IMR-90 (cell line): ENCODE measurements at regions not wholly inside any gene's neighbourhood (a gene's known extent, or its start where the extent isn't known, plus 50 kb on each side); places are given as distances from the start of the nearest gene placed in this dataset.

Source experiments
- ATAC-seq: fragments of 200-7000 bp; cut with Tn5 transposase; 2 replicates; pipeline ENCODE4 v1.9.1; 2020; ENCODE audit warnings: low read depth, mild to moderate bottlenecking, moderate library complexity
- BruUV-seq: library from RNA; stranded (reverse); fragments of 400-500 nt; replicated peaks from 2 replicates; lab custom pipeline; 2021; lab: Mats Ljungman, UMichigan
- CTCF ChIA-PET: fragments of 300-600 bp; formaldehyde crosslinking; extraction: SDS; loops from one replicate; lab custom pipeline; 2021; ENCODE audit warnings: antibody characterized with exemption; lab: Yijun Ruan, JAX
- POLR2A ChIA-PET: fragments of 300-600 bp; sonication (Branson Sonifier 250); formaldehyde crosslinking; loops from one replicate; lab custom pipeline; 2022; ENCODE audit warnings: antibody characterized with exemption; ENCODE audit not compliant: unreplicated experiment; lab: Charles Lee
- DNase-seq: peaks from one replicate; pipeline ENCODE4 v3.0.0; 2013
- H2AFZ ChIP-seq: replicated peaks from 2 replicates; pipeline ENCODE3; 2013; ENCODE audit warnings: low read length, mild to moderate bottlenecking; ENCODE audit not compliant: poor library complexity
- H2AK5ac ChIP-seq: 2 replicates; pipeline ENCODE4 v1.6.1; 2013; ENCODE audit warnings: low read depth, low read length, inconsistent platforms
- H2AK9ac ChIP-seq: replicated peaks from 2 replicates; pipeline ENCODE3; 2013; ENCODE audit warnings: mild to moderate bottlenecking, low read depth, low read length, moderate library complexity; ENCODE audit not compliant: poor library complexity
- H2BK120ac ChIP-seq: 2 replicates; pipeline ENCODE4 v1.6.1; 2013; ENCODE audit warnings: low read depth, low read length, inconsistent platforms
- H2BK15ac ChIP-seq: 3 replicates; pipeline ENCODE4 v1.6.1; 2013; ENCODE audit warnings: low read depth, low read length, inconsistent platforms
- H2BK20ac ChIP-seq: 2 replicates; pipeline ENCODE4 v1.6.1; 2013; ENCODE audit warnings: low read depth, mild to moderate bottlenecking, inconsistent platforms, low read length, moderate library complexity
- H2BK5ac ChIP-seq: 2 replicates; pipeline ENCODE4 v1.6.1; 2013; ENCODE audit warnings: mild to moderate bottlenecking, low read depth, low read length, inconsistent platforms; ENCODE audit not compliant: poor library complexity, severe bottlenecking
- H3K14ac ChIP-seq: replicated peaks from 2 replicates; pipeline ENCODE4 v1.6.1; 2013; ENCODE audit warnings: low read depth, low read length, inconsistent platforms
- H3K18ac ChIP-seq: 2 replicates; pipeline ENCODE4 v1.6.1; 2013; ENCODE audit warnings: low read depth, low read length, control low read depth
- H3K23ac ChIP-seq: 2 replicates; pipeline ENCODE4 v1.6.1; 2013; ENCODE audit warnings: low read depth, low read length, inconsistent platforms
- H3K27ac ChIP-seq: 2 replicates; pipeline ENCODE4 v1.5.1; 2013; ENCODE audit warnings: mild to moderate bottlenecking, control low read depth, low read length; ENCODE audit not compliant: insufficient read depth
- H3K27me3 ChIP-seq: 2 replicates; pipeline ENCODE4 v1.6.1; 2013; ENCODE audit warnings: low read length; ENCODE audit not compliant: control insufficient read depth, insufficient read depth
- H3K36me3 ChIP-seq: 2 replicates; pipeline ENCODE4 v1.6.1; 2013; ENCODE audit warnings: low read length, mixed read lengths; ENCODE audit not compliant: control insufficient read depth, insufficient read depth
- H3K4ac ChIP-seq: 2 replicates; pipeline ENCODE4 v1.6.1; 2013; ENCODE audit warnings: low read depth, low read length, inconsistent platforms
- H3K4me1 ChIP-seq: 2 replicates; pipeline ENCODE4 v1.6.1; 2013; ENCODE audit warnings: low read length, mixed read lengths; ENCODE audit not compliant: control insufficient read depth, insufficient read depth
- H3K4me2 ChIP-seq: 2 replicates; pipeline ENCODE4 v1.6.1; 2013; ENCODE audit warnings: low read depth, mild to moderate bottlenecking, control low read depth, low read length, moderate library complexity
- H3K4me3 ChIP-seq: 2 replicates; pipeline ENCODE4 v1.5.1; 2013; ENCODE audit warnings: low read depth, mild to moderate bottlenecking, control low read depth, low read length, moderate library complexity; ENCODE audit not compliant: insufficient read depth
- H3K56ac ChIP-seq: 2 replicates; pipeline ENCODE4 v1.6.1; 2013; ENCODE audit warnings: low read length, inconsistent platforms; ENCODE audit not compliant: insufficient read depth; ENCODE audit errors: extremely low read depth
- H3K79me1 ChIP-seq, 2 experiments: 2 replicates each; pipeline ENCODE4 v1.6.1; 2013; ENCODE audit warnings: low read length in 2 of 2, inconsistent platforms in 1 of 2, low read depth in 1 of 2
- H3K9ac ChIP-seq: 2 replicates; pipeline ENCODE4 v1.6.1; 2013; ENCODE audit warnings: low read depth, low read length, control low read depth
- H3K9me1 ChIP-seq: 2 replicates; pipeline ENCODE4 v1.6.1; 2013; ENCODE audit warnings: low read length, inconsistent platforms; ENCODE audit not compliant: insufficient read depth
- H3K9me3 ChIP-seq: 2 replicates; pipeline ENCODE4 v1.6.1; 2013; ENCODE audit warnings: low read length; ENCODE audit not compliant: control insufficient read depth, insufficient read depth
- H4K20me1 ChIP-seq: 2 replicates; pipeline ENCODE4 v1.6.1; 2013; ENCODE audit warnings: low read length, inconsistent platforms; ENCODE audit not compliant: insufficient read depth
- H4K5ac ChIP-seq: 2 replicates; pipeline ENCODE4 v1.6.1; 2013; ENCODE audit warnings: mild to moderate bottlenecking, low read depth, low read length, control low read depth
- H4K8ac ChIP-seq, 2 experiments: 2 replicates each; pipeline ENCODE4 v1.6.1; 2013; ENCODE audit warnings: low read depth in 2 of 2, low read length in 2 of 2, control low read depth in 1 of 2, inconsistent platforms in 1 of 2
- H4K91ac ChIP-seq: 2 replicates; pipeline ENCODE4 v1.6.1; 2013; ENCODE audit warnings: low read depth, low read length, inconsistent platforms; ENCODE audit not compliant: insufficient read depth
- BHLHE40 ChIP-seq: fragments of 150-350 bp; IDR thresholded peaks from 2 replicates; pipeline ENCODE4 v1.6.1; 2016; ENCODE audit warnings: mild to moderate bottlenecking, low read depth, low read length
- CEBPB ChIP-seq: IDR thresholded peaks from 2 replicates; pipeline ENCODE4 v1.6.1; 2012; ENCODE audit warnings: low read depth, low read length, improper control_type of control experiment
- CHD1 ChIP-seq: IDR thresholded peaks from 2 replicates; pipeline ENCODE4 v1.6.1; 2012; ENCODE audit warnings: low read depth, low read length, improper control_type of control experiment
- CTCF ChIP-seq: conservative IDR thresholded peaks from 2 replicates; pipeline ENCODE4 v1.5.1; 2012; ENCODE audit warnings: mild to moderate bottlenecking, low read depth, low read length, improper control_type of control experiment
- FOS ChIP-seq: fragments of 150-350 bp; IDR thresholded peaks from 2 replicates; pipeline ENCODE4 v1.6.1; 2016; ENCODE audit warnings: low read depth, low read length
- MAFK ChIP-seq: IDR thresholded peaks from 2 replicates; pipeline ENCODE4 v1.6.1; 2012; ENCODE audit warnings: low read depth, low read length, improper control_type of control experiment
- MXI1 ChIP-seq: IDR thresholded peaks from 2 replicates; pipeline ENCODE4 v1.6.1; 2012; ENCODE audit warnings: low read depth, mild to moderate bottlenecking, low read length, moderate library complexity, borderline replicate concordance
- NFE2L2 ChIP-seq: fragments of 150-350 bp; IDR thresholded peaks from 2 replicates; pipeline ENCODE4 v1.6.1; 2016; ENCODE audit warnings: low read depth, mild to moderate bottlenecking, low read length
- POLR2A ChIP-seq: IDR thresholded peaks from 2 replicates; pipeline ENCODE4 v1.6.1; 2012; ENCODE audit warnings: mild to moderate bottlenecking, low read depth, low read length
- RAD21 ChIP-seq: IDR thresholded peaks from 2 replicates; pipeline ENCODE4 v1.6.1; 2012; ENCODE audit warnings: low read length, improper control_type of control experiment
- RCOR1 ChIP-seq: IDR thresholded peaks from 2 replicates; pipeline ENCODE4 v1.6.1; 2012; ENCODE audit warnings: mild to moderate bottlenecking, low read length, improper control_type of control experiment; ENCODE audit not compliant: insufficient replicate concordance
- RFX5 ChIP-seq: IDR thresholded peaks from 2 replicates; pipeline ENCODE4 v1.8.0; 2012; ENCODE audit warnings: low read depth, mild to moderate bottlenecking, low read length, moderate library complexity
- SMC3 ChIP-seq: fragments of 150-350 bp; IDR thresholded peaks from 2 replicates; pipeline ENCODE4 v1.6.1; 2016; ENCODE audit warnings: low read depth, mild to moderate bottlenecking, antibody characterized with exemption, low read length, moderate library complexity
- USF2 ChIP-seq: fragments of 150-350 bp; IDR thresholded peaks from 2 replicates; pipeline ENCODE4 v1.6.1; 2017; ENCODE audit warnings: mild to moderate bottlenecking, antibody characterized with exemption, low read length, low read depth
- WGBS, 2 experiments: methylation state at CpG; one replicate each; pipeline versions ENCODE4 v1.1.5 to v1.1.7; 2013; ENCODE audit warnings: missing lambda C conversion rate in 2 of 2; ENCODE audit not compliant: insufficient read length in 1 of 2; ENCODE audit errors: extremely low coverage in 2 of 2; 5-methylcytosine and 5-hydroxymethylcytosine counted together
- dilution Hi-C: fragments of 300-500 bp; cut with HindIII; formaldehyde crosslinking; loops from one replicate; pipeline ENCODE4 v1.14.3; 2018; ENCODE audit warnings: low sequenced_read_pairs; ENCODE audit not compliant: unreplicated experiment
- in situ Hi-C: fragments of 300-500 bp; cut with MboI; formaldehyde crosslinking; loops from 3 replicates; pipeline ENCODE4 v1.14.3; 2019; ENCODE audit warnings: low sequenced_read_pairs, inconsistent platforms, mixed read lengths
- intact Hi-C: fragments of 100-400 bp; cut with micrococcal nuclease; formaldehyde crosslinking; loops from 2 replicates; pipeline ENCODE4 v1.10.0; 2022
- TF ChIP-seq, protein P1 (sequence below): fragments of 150-350 bp; IDR thresholded peaks from 2 replicates; pipeline ENCODE4 v1.6.1; 2016; ENCODE audit warnings: low read depth, mild to moderate bottlenecking, low read length, moderate library complexity, borderline replicate concordance

GRCh38 chr20:39445095-39445494 is 483.0 kb downstream of the DHX35 start:
- H3K56ac ChIP-seq: no peak overlapping the region
- H3K4me1 ChIP-seq: no peaks in the 10 kb centered on the region
- H3K4me3 ChIP-seq: no peak overlapping the region
- no peak overlapping the region for H4K5ac ChIP-seq
- no peak overlapping the region for H2BK20ac ChIP-seq
- no peak overlapping the region for H2AK9ac ChIP-seq
- dilution Hi-C loops: no loop called here
- ATAC-seq (no peak), DNase-seq (no peak)
- no peaks in the 10 kb centered on the region for H3K79me1 ChIP-seq
- H2BK120ac ChIP-seq: no peak overlapping the region
- no peak overlapping the region for H2BK15ac ChIP-seq
- H3K18ac ChIP-seq: no peak overlapping the region
- H3K9me3 ChIP-seq: peaks cover 3% of the 10 kb centered on the region; the same call in 1 of the 2 replicates
- in situ Hi-C loops: no loop called here
- H4K91ac ChIP-seq: no peak overlapping the region
- intact Hi-C loops: no loop called here
- no peak overlapping the region for H3K14ac ChIP-seq
- no peak overlapping the region for H2AFZ ChIP-seq
- no peak for TF ChIP-seq MAFK
- TF ChIP-seq RFX5: no peak
- no peak for TF ChIP-seq USF2
- no peak for TF ChIP-seq SMC3
- TF ChIP-seq POLR2A: no peak
- TF ChIP-seq MXI1: no peak
- TF ChIP-seq CHD1: no peak
- TF ChIP-seq CEBPB: no peak
- no peak for TF ChIP-seq NFE2L2
- TF ChIP-seq, protein P1, sequence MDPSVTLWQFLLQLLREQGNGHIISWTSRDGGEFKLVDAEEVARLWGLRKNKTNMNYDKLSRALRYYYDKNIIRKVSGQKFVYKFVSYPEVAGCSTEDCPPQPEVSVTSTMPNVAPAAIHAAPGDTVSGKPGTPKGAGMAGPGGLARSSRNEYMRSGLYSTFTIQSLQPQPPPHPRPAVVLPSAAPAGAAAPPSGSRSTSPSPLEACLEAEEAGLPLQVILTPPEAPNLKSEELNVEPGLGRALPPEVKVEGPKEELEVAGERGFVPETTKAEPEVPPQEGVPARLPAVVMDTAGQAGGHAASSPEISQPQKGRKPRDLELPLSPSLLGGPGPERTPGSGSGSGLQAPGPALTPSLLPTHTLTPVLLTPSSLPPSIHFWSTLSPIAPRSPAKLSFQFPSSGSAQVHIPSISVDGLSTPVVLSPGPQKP: no peak
- TF ChIP-seq BHLHE40: no peak
- no peak for TF ChIP-seq FOS
- no peak for TF ChIP-seq RAD21
- no peak for TF ChIP-seq RCOR1
- no peak for TF ChIP-seq CTCF
- H3K9me1 ChIP-seq: no peaks in the 10 kb centered on the region
- BruUV-seq: no TSS peak
- WGBS, 2 experiments: no CpG with 5 or more reads among the region's 1 CpG
- POLR2A ChIA-PET: no interaction called here
- no peak overlapping the region for H3K23ac ChIP-seq
- H3K9ac ChIP-seq: no peak overlapping the region
- no peaks in the 10 kb centered on the region for H3K36me3 ChIP-seq
- no peaks in the 10 kb centered on the region for H3K27me3 ChIP-seq
- H3K4ac ChIP-seq: no peak overlapping the region
- no peak overlapping the region for H2BK5ac ChIP-seq
- H2AK5ac ChIP-seq: no peak overlapping the region
- H4K8ac ChIP-seq: no peak overlapping the region
- H3K27ac ChIP-seq: no peak overlapping the region
- no peaks in the 10 kb centered on the region for H4K20me1 ChIP-seq
- H3K4me2 ChIP-seq: no peak overlapping the region
- CTCF ChIA-PET: interaction anchor here (0.9 kb wide), 1 partner anchor 40 kb away, joined by 3 read pairs; no protein-coding TSS in a partner anchor
